Endodermal cell (in vitro differentiated cells): ENCODE measurements at regions not wholly inside any gene's neighbourhood (a gene's known extent, or its start where the extent isn't known, plus 50 kb on each side); places are given as distances from the start of the nearest gene placed in this dataset.
A peak's percentile ranks its signal among the peaks of the same experiment; 100 is the strongest.

Source experiments
- DNase-seq: peaks from one replicate; pipeline ENCODE4 v3.0.0-alpha.2; 2017
- H3K27ac ChIP-seq: 2 replicates; pipeline ENCODE4 v1.5.1; 2013; ENCODE audit warnings: mild to moderate bottlenecking, low read depth, low read length, moderate library complexity
- H3K27me3 ChIP-seq: 2 replicates; pipeline ENCODE4 v1.6.1; 2013; ENCODE audit warnings: mild to moderate bottlenecking, low read length, moderate library complexity; ENCODE audit not compliant: insufficient read depth, control insufficient read depth, poor library complexity, severe bottlenecking
- H3K36me3 ChIP-seq: 2 replicates; pipeline ENCODE4 v1.7.0; 2013; ENCODE audit warnings: mild to moderate bottlenecking, low read length, moderate library complexity; ENCODE audit not compliant: control insufficient read depth, insufficient read depth
- H3K4me1 ChIP-seq: one replicate; pipeline ENCODE4 v1.7.0; 2013; ENCODE audit warnings: low read length; ENCODE audit not compliant: control insufficient read depth, insufficient read depth
- H3K4me3 ChIP-seq: 2 replicates; pipeline ENCODE4 v1.5.1; 2013; ENCODE audit warnings: mild to moderate bottlenecking, low read length, moderate library complexity
- H3K9ac ChIP-seq: 2 replicates; pipeline ENCODE4 v1.6.1; 2013; ENCODE audit warnings: mild to moderate bottlenecking, low read length, moderate library complexity; ENCODE audit not compliant: poor library complexity, severe bottlenecking; ENCODE audit errors: extremely low read depth
- H3K9me3 ChIP-seq: 2 replicates; pipeline ENCODE4 v1.6.1; 2013; ENCODE audit warnings: mild to moderate bottlenecking, low read length, moderate library complexity; ENCODE audit not compliant: control insufficient read depth
- H3K27ac Mint-ChIP-seq: 2 replicates; pipeline ENCODE4 v1.8.0; 2020; ENCODE audit warnings: mixed read lengths
- H3K27me3 Mint-ChIP-seq: 2 replicates; pipeline ENCODE4 v1.8.0; 2021; ENCODE audit warnings: mild to moderate bottlenecking, mixed read lengths; ENCODE audit not compliant: insufficient read depth
- H3K36me3 Mint-ChIP-seq: 2 replicates; pipeline ENCODE4 v1.8.0; 2020; ENCODE audit warnings: low read depth, mixed read lengths
- H3K4me1 Mint-ChIP-seq: 2 replicates; pipeline ENCODE4 v1.8.0; 2020; ENCODE audit warnings: mixed read lengths
- H3K4me3 Mint-ChIP-seq: 2 replicates; pipeline ENCODE4 v1.8.0; 2020; ENCODE audit warnings: mild to moderate bottlenecking, moderate library complexity, mixed read lengths
- H3K9me3 Mint-ChIP-seq: 2 replicates; pipeline ENCODE4 v1.8.0; 2020; ENCODE audit warnings: mild to moderate bottlenecking, mixed read lengths
- WGBS, 2 experiments: methylation state at CpG; one replicate each; pipeline versions ENCODE4 v1.1.5 to v1.1.7; 2013; ENCODE audit warnings: missing lambda C conversion rate in 2 of 2, mixed read lengths in 1 of 2; ENCODE audit not compliant: insufficient coverage in 1 of 2, insufficient read length in 1 of 2; 5-methylcytosine and 5-hydroxymethylcytosine counted together
- TF ChIP-seq, protein P1 (sequence below): fragments of 200-600 bp; sonication (generic); conservative IDR thresholded peaks from 2 replicates; pipeline ENCODE4 v1.5.0; 2021; ENCODE audit warnings: antibody characterized with exemption, mild to moderate bottlenecking

DNA sequence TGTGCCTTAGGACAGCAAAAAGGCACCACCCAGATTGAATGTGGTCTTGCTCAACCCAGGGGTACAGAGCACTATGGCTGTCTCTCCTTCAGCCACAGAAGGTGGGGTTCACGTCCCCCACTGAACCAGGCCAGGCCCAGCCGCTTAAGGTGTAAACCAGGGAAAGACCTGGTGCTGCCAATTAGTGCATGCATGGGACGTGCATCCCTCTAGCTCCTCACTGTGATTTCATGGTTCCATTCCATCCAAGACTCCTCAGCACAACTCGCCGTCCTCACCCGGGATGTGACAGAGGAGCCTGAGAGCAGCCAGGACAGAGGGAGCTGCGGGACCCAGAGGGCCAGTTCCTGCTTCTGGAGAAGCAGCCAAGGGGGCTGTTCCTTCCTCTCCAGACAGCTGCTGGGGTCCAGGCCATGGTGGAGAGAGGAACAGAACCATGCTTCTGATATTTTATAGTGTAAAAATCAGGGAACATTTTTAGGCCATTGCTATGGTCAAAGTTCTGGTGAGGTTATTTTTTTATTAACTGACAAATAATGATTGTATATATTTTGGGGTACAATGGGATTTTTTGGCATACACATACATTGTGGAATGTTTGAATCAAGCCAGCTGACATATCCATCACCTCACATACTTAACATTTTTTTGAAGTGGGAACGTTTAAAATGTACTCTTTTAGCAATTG is 492.2 kb upstream of the B3GAT1 start:
- Mint-ChIP-seq H3K9me3 (no peaks in the 10 kb centered on the region), H3K27ac (no peak overlapping the region), H3K36me3 (no peaks in the 10 kb centered on the region), H3K4me1 (peaks cover 6% of the 10 kb centered on the region), H3K27me3 (peaks cover 13% of the 10 kb centered on the region), H3K4me3 (no peak overlapping the region)
- H3K9me3 ChIP-seq = no peaks in the 10 kb centered on the region
- TF ChIP-seq, protein P1, sequence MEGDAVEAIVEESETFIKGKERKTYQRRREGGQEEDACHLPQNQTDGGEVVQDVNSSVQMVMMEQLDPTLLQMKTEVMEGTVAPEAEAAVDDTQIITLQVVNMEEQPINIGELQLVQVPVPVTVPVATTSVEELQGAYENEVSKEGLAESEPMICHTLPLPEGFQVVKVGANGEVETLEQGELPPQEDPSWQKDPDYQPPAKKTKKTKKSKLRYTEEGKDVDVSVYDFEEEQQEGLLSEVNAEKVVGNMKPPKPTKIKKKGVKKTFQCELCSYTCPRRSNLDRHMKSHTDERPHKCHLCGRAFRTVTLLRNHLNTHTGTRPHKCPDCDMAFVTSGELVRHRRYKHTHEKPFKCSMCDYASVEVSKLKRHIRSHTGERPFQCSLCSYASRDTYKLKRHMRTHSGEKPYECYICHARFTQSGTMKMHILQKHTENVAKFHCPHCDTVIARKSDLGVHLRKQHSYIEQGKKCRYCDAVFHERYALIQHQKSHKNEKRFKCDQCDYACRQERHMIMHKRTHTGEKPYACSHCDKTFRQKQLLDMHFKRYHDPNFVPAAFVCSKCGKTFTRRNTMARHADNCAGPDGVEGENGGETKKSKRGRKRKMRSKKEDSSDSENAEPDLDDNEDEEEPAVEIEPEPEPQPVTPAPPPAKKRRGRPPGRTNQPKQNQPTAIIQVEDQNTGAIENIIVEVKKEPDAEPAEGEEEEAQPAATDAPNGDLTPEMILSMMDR = no peak
- no peak overlapping the region for H3K9ac ChIP-seq
- peaks cover 4% of the 10 kb centered on the region for H3K27me3 ChIP-seq
- H3K4me3 ChIP-seq = no peak overlapping the region
- H3K27ac ChIP-seq = no peak overlapping the region
- H3K4me1 ChIP-seq = no peaks in the 10 kb centered on the region
- no peak for DNase-seq
- 89% methylated on average over 7 of the region's 8 CpGs; no CpG with 5 or more reads in 1 of the 2 experiments for WGBS, 2 experiments
- H3K36me3 ChIP-seq = no peaks in the 10 kb centered on the region

DNA sequence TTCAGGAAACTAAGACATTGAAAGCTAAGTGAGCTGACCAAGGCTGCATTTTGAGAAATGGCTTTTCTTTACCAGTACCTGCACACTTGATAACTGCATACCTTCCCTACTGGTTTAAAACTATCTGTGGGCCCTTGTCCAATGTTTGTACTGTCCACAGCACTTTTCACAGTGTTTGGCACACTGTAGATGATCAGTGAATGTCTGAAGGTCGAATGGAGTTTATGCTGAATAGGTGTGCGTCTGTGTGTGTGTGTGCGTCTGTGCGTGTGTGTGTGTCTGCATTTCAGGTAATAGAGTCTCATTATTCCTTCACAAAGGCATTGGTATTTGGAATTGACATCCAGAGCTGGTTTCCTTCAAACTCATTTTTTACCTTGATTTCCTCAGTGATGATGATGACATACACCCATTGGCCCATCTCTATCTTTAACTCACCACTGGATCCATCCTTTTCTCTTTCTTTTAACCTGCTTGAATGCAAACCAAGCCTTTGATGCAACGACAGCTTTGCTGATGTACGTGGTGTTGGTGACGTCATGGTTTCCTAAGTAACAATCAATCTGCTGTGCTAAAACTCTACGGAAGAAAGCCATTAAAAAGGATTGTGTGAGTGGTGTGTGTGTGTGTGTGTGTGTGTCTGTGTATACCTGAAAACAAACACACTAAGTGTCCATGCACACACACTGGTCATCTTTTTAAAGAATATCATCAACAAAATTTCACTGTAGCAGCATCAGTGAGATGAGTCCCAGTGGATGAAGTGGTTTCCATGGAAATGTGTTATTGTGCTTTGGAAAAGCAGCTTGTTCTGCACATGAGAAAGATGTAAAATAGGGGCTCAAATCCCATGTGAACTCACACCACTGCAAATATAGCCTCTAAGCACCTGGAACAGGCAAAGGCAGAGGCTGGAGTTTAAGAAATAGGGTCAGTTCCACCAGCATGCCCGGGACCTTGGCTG is 490.2 kb upstream of the B3GAT1 start:
- peaks cover 4% of the 10 kb centered on the region for H3K27me3 ChIP-seq
- H3K9ac ChIP-seq = peak overlapping the region; percentile 11
- H3K27ac ChIP-seq = no peak overlapping the region
- Mint-ChIP-seq H3K4me1 (peaks cover 5% of the 10 kb centered on the region), H3K27me3 (peaks cover 6% of the 10 kb centered on the region), H3K4me3 (no peak overlapping the region), H3K27ac (no peak overlapping the region), H3K36me3 (no peaks in the 10 kb centered on the region), H3K9me3 (no peaks in the 10 kb centered on the region)
- no peak for DNase-seq
- 88 to 93% methylated on average over 7 to 9 of the region's 9 CpGs for WGBS, 2 experiments
- TF ChIP-seq, protein P1 = no peak
- H3K4me1 ChIP-seq = no peaks in the 10 kb centered on the region
- no peaks in the 10 kb centered on the region for H3K9me3 ChIP-seq
- no peak overlapping the region for H3K4me3 ChIP-seq
- no peaks in the 10 kb centered on the region for H3K36me3 ChIP-seq

DNA sequence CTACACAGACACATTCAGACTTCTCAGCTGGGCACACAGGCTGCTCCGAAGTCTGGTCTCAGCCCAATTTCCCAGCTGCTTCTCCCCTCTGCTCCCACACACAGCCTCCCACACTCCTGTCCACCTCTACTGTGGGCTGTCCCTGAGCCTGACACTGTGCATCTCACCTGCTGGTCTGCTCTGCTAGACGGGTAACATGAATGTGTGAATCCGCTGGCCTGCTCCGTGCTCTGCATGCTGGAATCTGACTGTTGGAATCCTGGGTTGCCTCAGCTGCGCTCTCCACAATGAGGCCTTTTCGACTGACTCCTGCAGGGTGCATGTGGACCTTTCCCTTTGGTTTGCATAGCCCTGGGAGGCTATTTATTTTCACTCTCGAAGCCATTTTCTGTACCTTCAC is 489.5 kb upstream of the B3GAT1 start:
- Mint-ChIP-seq H3K9me3 (no peaks in the 10 kb centered on the region), H3K27ac (no peak overlapping the region), H3K27me3 (peaks cover 5% of the 10 kb centered on the region), H3K4me3 (no peak overlapping the region), H3K36me3 (no peaks in the 10 kb centered on the region), H3K4me1 (peaks cover 5% of the 10 kb centered on the region)
- peak overlapping the region; percentile 11 for H3K9ac ChIP-seq
- TF ChIP-seq, protein P1 = no peak
- no peaks in the 10 kb centered on the region for H3K4me1 ChIP-seq
- 64 to 77% methylated on average over 7 of the region's 7 CpGs for WGBS, 2 experiments
- no peak for DNase-seq
- H3K36me3 ChIP-seq = no peaks in the 10 kb centered on the region
- no peak overlapping the region for H3K4me3 ChIP-seq
- H3K27ac ChIP-seq = no peak overlapping the region
- peaks cover 4% of the 10 kb centered on the region for H3K27me3 ChIP-seq
- H3K9me3 ChIP-seq = no peaks in the 10 kb centered on the region
